KMS-11 (cell line): ENCODE measurements at regions not wholly inside any gene's neighbourhood (a gene's known extent, or its start where the extent isn't known, plus 50 kb on each side); places are given as distances from the start of the nearest gene placed in this dataset.

Experiments used
- H2AFZ ChIP-seq: fragments of 200-600 bp; sonication (generic); 2 replicates; pipeline ENCODE4 v1.6.1; 2016; ENCODE audit warnings: antibody characterized with exemption, mixed run types, low read depth
- H3K27ac ChIP-seq: fragments of 200-600 bp; sonication (generic); 2 replicates; pipeline ENCODE4 v1.6.1; 2016; ENCODE audit warnings: mild to moderate bottlenecking, mixed run types
- H3K27me3 ChIP-seq: fragments of 200-600 bp; sonication (generic); 2 replicates; pipeline ENCODE4 v1.6.1; 2017; ENCODE audit warnings: mild to moderate bottlenecking, low read depth, mixed run types, moderate library complexity; ENCODE audit not compliant: insufficient read depth
- H3K36me3 ChIP-seq: fragments of 200-600 bp; sonication (generic); 2 replicates; pipeline ENCODE4 v1.6.1; 2017; ENCODE audit warnings: mild to moderate bottlenecking, mixed run types; ENCODE audit not compliant: insufficient read depth
- H3K4me1 ChIP-seq: fragments of 200-600 bp; sonication (generic); 2 replicates; pipeline ENCODE4 v1.6.1; 2016; ENCODE audit warnings: mild to moderate bottlenecking, low read depth, mixed run types; ENCODE audit not compliant: poor library complexity, severe bottlenecking
- H3K4me2 ChIP-seq: fragments of 200-600 bp; sonication (generic); 2 replicates; pipeline ENCODE4 v1.7.0; 2016; ENCODE audit warnings: mild to moderate bottlenecking, mixed run types
- H3K4me3 ChIP-seq: fragments of 200-600 bp; sonication (generic); IDR thresholded peaks from 2 replicates; pipeline ENCODE4 v1.6.1; 2017; ENCODE audit warnings: low read depth, low read length, mixed read lengths; ENCODE audit not compliant: insufficient read depth
- H3K79me2 ChIP-seq: fragments of 200-600 bp; sonication (generic); 2 replicates; pipeline ENCODE4 v1.6.1; 2016; ENCODE audit warnings: low read depth, mixed run types; ENCODE audit not compliant: insufficient read depth
- H3K9ac ChIP-seq: fragments of 200-600 bp; sonication (generic); 2 replicates; pipeline ENCODE4 v1.6.1; 2016; ENCODE audit warnings: mild to moderate bottlenecking, mixed run types
- H4K20me1 ChIP-seq: fragments of 200-600 bp; sonication (generic); 2 replicates; pipeline ENCODE4 v1.6.1; 2016; ENCODE audit warnings: mild to moderate bottlenecking, mixed run types; ENCODE audit not compliant: insufficient read depth
- CTCF ChIP-seq: fragments of 200-600 bp; sonication (generic); conservative IDR thresholded peaks from 2 replicates; pipeline ENCODE4 v1.6.1; 2017; ENCODE audit warnings: low read depth, mild to moderate bottlenecking, antibody characterized with exemption, low read length, moderate library complexity, mixed read lengths

- no peak overlapping the region for H3K27ac ChIP-seq
- H3K79me2 ChIP-seq, result no peaks in the 10 kb centered on the region
- H4K20me1 ChIP-seq, result no peaks in the 10 kb centered on the region
- no peaks in the 10 kb centered on the region for H3K27me3 ChIP-seq
- H3K9ac ChIP-seq, result no peak overlapping the region
- H3K36me3 ChIP-seq, result no peaks in the 10 kb centered on the region
- no peak overlapping the region for H3K4me3 ChIP-seq
- H2AFZ ChIP-seq, result no peak overlapping the region
- no peak overlapping the region for H3K4me2 ChIP-seq
- no peak for TF ChIP-seq CTCF
- no peaks in the 10 kb centered on the region for H3K4me1 ChIP-seq
Observed at GRCh38 chr6:95865857-95866256, 149.9 kb upstream of the FUT9 start.

- no peak overlapping the region for H3K27ac ChIP-seq
- no peaks in the 10 kb centered on the region for H4K20me1 ChIP-seq
- H3K4me2 ChIP-seq, result no peak overlapping the region
- peak; percentile 46 for TF ChIP-seq CTCF
- no peak overlapping the region for H3K9ac ChIP-seq
- no peak overlapping the region for H3K4me3 ChIP-seq
- no peak overlapping the region for H2AFZ ChIP-seq
- H3K4me1 ChIP-seq, result no peaks in the 10 kb centered on the region
- H3K79me2 ChIP-seq, result no peaks in the 10 kb centered on the region
- H3K27me3 ChIP-seq, result no peaks in the 10 kb centered on the region
- H3K36me3 ChIP-seq, result no peaks in the 10 kb centered on the region
Observed at GRCh38 chr6:95866732-95867131, 149.0 kb upstream of the FUT9 start.

- H3K79me2 ChIP-seq, result no peaks in the 10 kb centered on the region
- no peak overlapping the region for H3K4me2 ChIP-seq
- H4K20me1 ChIP-seq, result no peaks in the 10 kb centered on the region
- H3K4me1 ChIP-seq, result no peaks in the 10 kb centered on the region
- TF ChIP-seq CTCF, result no peak
- no peaks in the 10 kb centered on the region for H3K27me3 ChIP-seq
- no peak overlapping the region for H3K9ac ChIP-seq
- H2AFZ ChIP-seq, result no peak overlapping the region
- H3K36me3 ChIP-seq, result no peaks in the 10 kb centered on the region
- H3K4me3 ChIP-seq, result no peak overlapping the region
- H3K27ac ChIP-seq, result no peak overlapping the region
Observed at GRCh38 chr6:95867205-95867604, 148.6 kb upstream of the FUT9 start.

GRCh38 chr6:95877480-95877879 is 138.3 kb upstream of the FUT9 start:
- H4K20me1 ChIP-seq, result no peaks in the 10 kb centered on the region
- no peak overlapping the region for H3K27ac ChIP-seq
- H3K27me3 ChIP-seq, result no peaks in the 10 kb centered on the region
- no peak overlapping the region for H2AFZ ChIP-seq
- no peaks in the 10 kb centered on the region for H3K4me1 ChIP-seq
- no peak overlapping the region for H3K9ac ChIP-seq
- no peak overlapping the region for H3K4me2 ChIP-seq
- TF ChIP-seq CTCF, result no peak
- H3K4me3 ChIP-seq, result no peak overlapping the region
- no peaks in the 10 kb centered on the region for H3K79me2 ChIP-seq
- H3K36me3 ChIP-seq, result no peaks in the 10 kb centered on the region

- H3K4me3 ChIP-seq, result no peak overlapping the region
Observed at GRCh38 chr6:95879856-95880255, 135.9 kb upstream of the FUT9 start.

More at GRCh38 chr6:95879856-95880255, 135.9 kb upstream of the FUT9 start:
- Histone ChIP-seq H4K20me1 (no peaks in the 10 kb centered on the region), H3K36me3 (no peaks in the 10 kb centered on the region), H3K79me2 (no peaks in the 10 kb centered on the region), H3K4me2 (no peak overlapping the region), H3K4me1 (no peaks in the 10 kb centered on the region), H3K27ac (no peak overlapping the region), H2AFZ (no peak overlapping the region), H3K9ac (no peak overlapping the region), H3K27me3 (no peaks in the 10 kb centered on the region)
- no peak for TF ChIP-seq CTCF
